Stimulated activated naive CD8-positive, alpha-beta T cell treated with anti-CD3 and anti-CD28 coated beads, Interleukin-15, amount 100 ng/mL, for 72 hours (primary cell): ENCODE measurements at regions not wholly inside any gene's neighbourhood (a gene's known extent, or its start where the extent isn't known, plus 50 kb on each side); places are given as distances from the start of the nearest gene placed in this dataset.

ENCODE experiments used
- ATAC-seq: fragments of 150-1000 bp; cut with Tn5 transposase; 2 replicates; pipeline ENCODE4 v1.10.0; 2021; ENCODE audit warnings: mild to moderate bottlenecking, moderate library complexity
- DNase-seq, 2 donors: peaks; one replicate each; pipeline ENCODE4 v3.0.0; 2021 to 2022
- H3K27ac Mint-ChIP-seq, 2 donors: one replicate each; pipeline ENCODE4 v1.8.0; 2022; ENCODE audit warnings: mild to moderate bottlenecking in 2 of 2, mixed read lengths in 2 of 2, moderate library complexity in 2 of 2
- H3K27me3 Mint-ChIP-seq: one replicate; pipeline ENCODE4 v1.8.0; 2022; ENCODE audit warnings: mixed read lengths
- H3K4me1 Mint-ChIP-seq: one replicate; pipeline ENCODE4 v1.8.0; 2022; ENCODE audit warnings: mild to moderate bottlenecking, mixed read lengths
- H3K4me3 Mint-ChIP-seq, 2 donors: one replicate each; pipeline ENCODE4 v1.8.0; 2022; ENCODE audit warnings: mild to moderate bottlenecking in 2 of 2, mixed read lengths in 2 of 2, moderate library complexity in 1 of 2
- H3K9me3 Mint-ChIP-seq, 2 donors: one replicate each; pipeline ENCODE4 v1.8.0; 2022; ENCODE audit warnings: mixed read lengths in 2 of 2

DNA sequence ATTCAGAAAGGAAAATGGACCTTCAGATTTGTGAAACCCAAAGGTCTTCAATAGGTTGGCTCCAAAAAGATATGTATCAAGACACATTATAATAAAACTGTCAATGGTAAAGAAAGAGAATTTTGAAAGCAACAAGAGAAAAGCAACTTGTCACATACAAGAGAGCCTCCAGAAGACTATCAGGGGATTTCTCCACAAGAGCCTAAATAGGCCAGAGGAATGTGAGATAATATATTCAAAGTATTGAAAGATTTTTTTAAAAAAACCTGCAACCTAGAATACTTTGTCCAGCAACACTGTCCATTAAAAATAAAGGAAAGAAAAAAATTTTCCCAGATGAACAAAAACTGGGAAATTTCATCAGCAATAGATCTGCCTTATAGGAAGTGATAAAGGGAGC lies 869.6 kb upstream of the ADGRL2 start:
- Mint-ChIP-seq H3K4me1 (no peaks in the 10 kb centered on the region), H3K27ac (no peak overlapping the region), H3K27me3 (no peaks in the 10 kb centered on the region), H3K9me3 (peaks cover 34 to 40% of the 10 kb centered on the region in 2 donors), H3K4me3 (no peak overlapping the region)
- no peak for DNase-seq
- ATAC-seq, result no peak

DNA sequence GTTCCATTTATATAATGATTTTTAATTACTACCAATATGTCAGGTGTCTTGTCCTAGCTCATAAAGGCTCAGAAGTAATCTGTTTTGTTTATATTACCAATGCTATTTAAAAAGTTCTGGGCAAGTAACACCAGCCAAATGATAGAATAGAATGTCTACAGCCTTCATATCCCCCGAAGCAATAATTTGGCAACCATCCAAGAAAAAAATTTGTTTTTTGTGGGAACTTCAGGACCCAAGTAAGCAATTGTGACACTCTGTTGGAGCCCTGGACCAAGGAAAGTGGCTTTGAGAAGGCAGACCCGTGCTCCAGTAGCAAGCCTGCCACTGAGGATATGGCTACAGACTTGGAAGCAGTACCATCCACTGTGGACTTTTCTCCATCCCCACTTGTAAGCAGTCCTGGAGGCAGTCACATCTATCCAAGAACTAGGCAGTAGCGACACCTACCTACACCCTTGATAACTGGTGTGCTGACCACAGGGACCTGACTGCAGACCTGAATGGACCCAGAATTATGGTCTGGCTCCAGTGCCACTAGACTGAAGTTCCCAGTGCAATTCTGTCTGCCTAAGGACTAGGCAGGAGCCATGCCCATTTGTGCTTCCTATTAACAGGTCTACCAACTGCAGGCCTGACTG lies 870.7 kb upstream of the ADGRL2 start:
- H3K27me3 Mint-ChIP-seq, result no peaks in the 10 kb centered on the region
- no peak overlapping the region for H3K4me3 Mint-ChIP-seq
- no peak overlapping the region for H3K27ac Mint-ChIP-seq
- peaks cover 34 to 36% of the 10 kb centered on the region in 2 donors for H3K9me3 Mint-ChIP-seq
- ATAC-seq (no peak), DNase-seq (no peak)
- no peaks in the 10 kb centered on the region for H3K4me1 Mint-ChIP-seq

DNA sequence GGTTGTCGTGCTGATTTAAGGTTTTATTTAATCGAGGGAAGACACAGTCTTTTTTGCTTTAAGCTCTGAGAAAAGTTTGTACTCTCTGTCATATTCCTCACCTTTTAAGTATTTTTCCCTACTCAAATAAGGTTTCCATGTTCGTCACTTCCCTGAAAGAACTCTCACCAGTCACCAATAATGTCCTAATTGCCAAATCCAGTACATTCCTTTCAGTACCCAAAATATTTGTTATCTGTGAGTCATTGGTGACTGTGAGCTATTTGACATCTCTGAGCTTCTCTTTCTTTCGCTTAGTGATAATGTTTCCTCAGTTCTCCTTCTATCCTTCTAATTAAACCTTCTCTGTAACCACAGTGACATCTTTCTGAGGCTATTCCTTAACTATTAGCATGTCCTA lies 874.2 kb upstream of the ADGRL2 start:
- H3K27ac Mint-ChIP-seq, result no peak overlapping the region

DNA sequence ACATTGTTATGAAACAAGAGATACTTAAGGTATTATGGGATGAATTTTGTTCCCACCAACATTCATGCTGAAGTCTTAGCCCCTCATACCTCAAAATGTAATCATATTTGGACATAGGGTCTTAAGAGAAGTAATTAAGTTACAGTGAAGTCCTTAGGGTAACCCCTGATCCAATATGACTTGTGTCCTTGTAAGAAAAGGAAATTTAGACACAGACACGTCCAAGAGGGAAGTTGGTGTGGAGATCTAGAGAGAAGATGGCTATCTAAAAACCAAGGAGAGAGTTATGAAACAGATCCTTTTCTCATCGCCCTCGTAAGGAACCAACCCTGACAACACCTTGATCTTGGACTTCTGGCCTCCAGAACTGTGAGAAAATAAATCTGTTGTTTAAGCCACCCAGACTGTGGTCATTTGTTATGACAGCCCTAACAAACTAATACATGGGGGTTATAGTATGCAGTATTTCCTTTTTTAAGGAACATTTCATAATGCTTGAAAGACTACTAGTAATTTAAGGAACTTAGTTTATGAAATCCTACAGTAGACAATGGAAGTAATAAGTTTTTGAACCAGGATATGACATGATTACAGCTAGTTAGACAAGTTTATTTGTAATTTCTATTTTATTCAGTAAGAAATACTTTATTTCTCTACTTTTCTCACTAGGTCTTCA lies 875.5 kb upstream of the ADGRL2 start:
- no peak for ATAC-seq
- DNase-seq, result no peak
- no peaks in the 10 kb centered on the region for H3K27me3 Mint-ChIP-seq
- peaks cover 18 to 21% of the 10 kb centered on the region in 2 donors for H3K9me3 Mint-ChIP-seq
- no peak overlapping the region for H3K27ac Mint-ChIP-seq
- no peak overlapping the region for H3K4me3 Mint-ChIP-seq
- no peaks in the 10 kb centered on the region for H3K4me1 Mint-ChIP-seq

More for the DNA sequence above, 874.2 kb upstream of the ADGRL2 start:
- DNase-seq (no peak), ATAC-seq (no peak)
- no peak overlapping the region for H3K4me3 Mint-ChIP-seq
- no peaks in the 10 kb centered on the region for H3K27me3 Mint-ChIP-seq
- H3K4me1 Mint-ChIP-seq, result no peaks in the 10 kb centered on the region
- peaks cover 29% of the 10 kb centered on the region in 2 donors for H3K9me3 Mint-ChIP-seq

- no peak for DNase-seq
- no peaks in the 10 kb centered on the region for H3K27me3 Mint-ChIP-seq
- H3K27ac Mint-ChIP-seq, result no peak overlapping the region
These were observed 876.4 kb upstream of the ADGRL2 start for GRCh38 chr1:80924290-80924689.

DNA sequence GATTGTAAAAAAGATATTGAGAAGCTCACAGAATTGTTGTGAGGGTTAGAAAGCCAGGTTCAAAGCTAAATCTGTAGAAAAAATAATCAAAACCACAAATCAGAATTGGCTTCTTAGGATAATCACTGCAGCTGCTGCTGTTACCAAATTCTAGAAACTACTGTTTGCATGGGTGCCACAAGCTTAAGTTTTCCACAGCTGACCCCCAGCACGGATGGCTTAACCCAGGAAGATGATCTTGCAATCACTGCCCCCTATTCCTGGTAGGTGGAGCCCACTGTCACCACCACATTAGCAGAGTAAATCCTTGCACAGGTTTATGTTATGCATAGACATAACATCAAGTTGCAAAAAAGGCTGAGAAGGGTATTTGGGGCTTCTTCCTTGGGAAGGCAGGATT lies 877.8 kb upstream of the ADGRL2 start:
- H3K4me1 Mint-ChIP-seq, result no peaks in the 10 kb centered on the region
- H3K4me3 Mint-ChIP-seq, result no peak overlapping the region
- ATAC-seq (no peak), DNase-seq (no peak)
- no peak overlapping the region for H3K27ac Mint-ChIP-seq
- no peaks in the 10 kb centered on the region for H3K27me3 Mint-ChIP-seq
- H3K9me3 Mint-ChIP-seq, result peaks cover 14 to 17% of the 10 kb centered on the region in 2 donors

More at GRCh38 chr1:80924290-80924689, 876.4 kb upstream of the ADGRL2 start:
- Mint-ChIP-seq H3K9me3 (peaks cover 18 to 21% of the 10 kb centered on the region in 2 donors), H3K4me3 (no peak overlapping the region), H3K4me1 (no peaks in the 10 kb centered on the region)
- no peak for ATAC-seq

DNA sequence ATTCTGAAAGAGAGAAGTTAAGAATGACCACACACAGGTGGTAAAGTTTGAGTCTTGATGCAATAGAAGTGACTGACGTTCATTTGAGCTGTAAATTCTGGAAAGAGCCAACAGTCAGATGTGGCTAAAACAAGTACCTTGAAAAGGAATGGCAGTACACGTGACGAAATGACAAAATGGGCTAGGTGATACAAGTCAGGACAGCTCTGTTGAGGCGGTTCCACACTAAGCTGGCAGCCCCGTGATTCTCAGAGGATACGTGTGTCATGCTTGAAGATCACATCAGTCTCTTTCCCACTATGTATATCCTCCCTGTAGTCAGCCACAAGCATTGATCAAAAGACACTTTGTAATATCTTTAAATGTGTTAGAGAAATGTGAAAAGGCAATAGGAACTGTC lies 881.3 kb upstream of the ADGRL2 start:
- H3K4me3 Mint-ChIP-seq, result no peak overlapping the region
- H3K9me3 Mint-ChIP-seq, result no peaks in the 10 kb centered on the region
- DNase-seq (no peak), ATAC-seq (no peak)
- no peak overlapping the region for H3K27ac Mint-ChIP-seq
- no peaks in the 10 kb centered on the region for H3K27me3 Mint-ChIP-seq
- H3K4me1 Mint-ChIP-seq, result no peaks in the 10 kb centered on the region

GRCh38 chr1:80918380-80918779 lies 882.4 kb upstream of the ADGRL2 start:
- ATAC-seq (no peak), DNase-seq (no peak)
- Mint-ChIP-seq H3K4me1 (no peaks in the 10 kb centered on the region), H3K27ac (no peak overlapping the region), H3K4me3 (no peak overlapping the region), H3K9me3 (no peaks in the 10 kb centered on the region), H3K27me3 (no peaks in the 10 kb centered on the region)

- DNase-seq (no peak), ATAC-seq (no peak)
- Mint-ChIP-seq H3K4me3 (no peak overlapping the region), H3K27me3 (no peaks in the 10 kb centered on the region), H3K9me3 (no peaks in the 10 kb centered on the region), H3K4me1 (no peaks in the 10 kb centered on the region), H3K27ac (no peak overlapping the region)
These were observed 882.9 kb upstream of the ADGRL2 start for GRCh38 chr1:80917826-80918225.

DNA sequence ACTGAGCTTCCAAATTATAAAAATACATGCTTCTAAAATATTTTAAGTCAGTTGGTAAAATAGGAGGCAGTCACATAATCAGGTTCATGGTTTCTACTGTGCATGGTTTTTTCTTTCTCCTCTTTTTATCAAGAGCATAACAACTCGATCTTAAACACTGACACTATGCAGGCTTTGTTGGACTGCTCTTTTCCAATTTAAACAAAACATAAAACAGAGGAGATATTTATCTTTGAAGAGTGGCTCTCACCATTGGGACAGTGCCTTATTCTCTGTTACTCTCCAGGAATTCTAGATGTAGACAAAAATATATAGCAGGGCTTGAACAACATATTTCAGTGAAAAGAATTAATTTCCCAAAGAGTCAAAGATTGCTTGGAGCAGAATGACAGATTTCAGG lies 883.5 kb upstream of the ADGRL2 start:
- no peak for DNase-seq
- H3K9me3 Mint-ChIP-seq, result no peaks in the 10 kb centered on the region
- no peaks in the 10 kb centered on the region for H3K27me3 Mint-ChIP-seq
- ATAC-seq, result no peak
- H3K4me3 Mint-ChIP-seq, result no peak overlapping the region
- no peak overlapping the region for H3K27ac Mint-ChIP-seq
- H3K4me1 Mint-ChIP-seq, result no peaks in the 10 kb centered on the region

- Mint-ChIP-seq H3K4me3 (no peak overlapping the region), H3K4me1 (no peaks in the 10 kb centered on the region), H3K27ac (no peak overlapping the region), H3K27me3 (no peaks in the 10 kb centered on the region), H3K9me3 (peaks cover 5 to 15% of the 10 kb centered on the region in 2 donors)
- no peak for DNase-seq
- ATAC-seq, result no peak
These were observed 885.2 kb upstream of the ADGRL2 start for GRCh38 chr1:80915491-80915890.

- no peaks in the 10 kb centered on the region for H3K4me1 Mint-ChIP-seq
- peaks cover 5 to 15% of the 10 kb centered on the region in 2 donors for H3K9me3 Mint-ChIP-seq
- no peak overlapping the region for H3K27ac Mint-ChIP-seq
- DNase-seq (no peak), ATAC-seq (no peak)
- no peak overlapping the region for H3K4me3 Mint-ChIP-seq
- no peaks in the 10 kb centered on the region for H3K27me3 Mint-ChIP-seq
These were observed 890.3 kb upstream of the ADGRL2 start for GRCh38 chr1:80910426-80910825.

- DNase-seq (no peak), ATAC-seq (no peak)
- no peak overlapping the region for H3K4me3 Mint-ChIP-seq
- H3K27ac Mint-ChIP-seq, result no peak overlapping the region
- H3K4me1 Mint-ChIP-seq, result no peaks in the 10 kb centered on the region
- no peaks in the 10 kb centered on the region for H3K27me3 Mint-ChIP-seq
- H3K9me3 Mint-ChIP-seq, result peaks cover 5 to 15% of the 10 kb centered on the region in 2 donors
These were observed 891.5 kb upstream of the ADGRL2 start for GRCh38 chr1:80909172-80909784.

DNA sequence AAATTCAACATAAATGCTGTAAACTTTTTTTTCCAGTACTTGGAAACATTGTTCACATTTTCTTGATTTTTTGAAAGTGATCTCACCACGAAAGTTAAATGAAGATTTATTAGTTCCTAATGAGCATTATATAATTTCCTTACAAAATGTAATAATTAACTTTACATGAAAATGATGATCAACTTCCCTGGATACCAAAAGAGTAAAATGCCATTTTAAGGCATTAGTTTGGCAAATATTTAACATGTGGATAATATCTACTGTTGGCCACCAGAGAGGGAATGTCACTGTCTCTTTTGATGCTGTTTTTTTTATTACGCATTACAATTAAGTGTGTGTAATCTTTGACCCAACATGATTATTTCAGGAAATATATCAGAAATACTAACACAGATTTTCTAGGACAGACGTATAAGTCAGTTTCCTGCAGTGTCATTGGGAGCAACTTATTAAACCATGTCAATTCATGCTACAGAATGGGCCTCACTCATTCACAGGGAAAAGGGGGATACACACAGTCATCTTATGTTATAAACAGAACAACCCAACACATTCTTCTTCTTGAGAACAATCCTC lies 903.9 kb upstream of the ADGRL2 start:
- Mint-ChIP-seq H3K9me3 (peaks cover 0 to 12% of the 10 kb centered on the region in 2 donors), H3K27ac (no peak overlapping the region), H3K27me3 (no peaks in the 10 kb centered on the region), H3K4me1 (no peaks in the 10 kb centered on the region), H3K4me3 (no peak overlapping the region)
- DNase-seq (no peak), ATAC-seq (no peak)

- Mint-ChIP-seq H3K4me3 (no peak overlapping the region), H3K9me3 (peaks cover 0 to 12% of the 10 kb centered on the region in 2 donors), H3K27me3 (no peaks in the 10 kb centered on the region), H3K4me1 (no peaks in the 10 kb centered on the region), H3K27ac (peak overlapping the region in 1 of 2 donors; percentile 86)
- ATAC-seq (no peak), DNase-seq (no peak)
These were observed 905.8 kb upstream of the ADGRL2 start for GRCh38 chr1:80894921-80895320.

DNA sequence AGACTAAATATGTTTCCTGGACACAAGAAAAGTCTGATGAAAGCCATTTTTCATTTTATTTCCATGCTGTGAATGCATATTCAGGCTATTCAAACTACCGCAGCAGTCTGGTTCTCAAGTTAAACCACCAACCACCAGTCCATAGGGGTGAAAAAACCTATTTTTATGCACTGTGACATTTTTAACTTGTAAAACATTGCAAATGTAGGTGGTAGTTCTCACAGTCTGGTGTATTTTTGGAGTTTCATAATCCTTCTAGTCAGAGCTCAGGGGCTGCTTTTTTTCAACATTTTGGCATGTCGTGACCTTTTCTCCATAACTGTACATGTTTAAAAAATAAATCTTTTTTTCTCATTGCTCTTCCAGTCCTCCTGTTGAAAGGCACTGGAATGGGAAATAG lies 907.6 kb upstream of the ADGRL2 start:
- Mint-ChIP-seq H3K27ac (no peak overlapping the region), H3K4me3 (no peak overlapping the region), H3K4me1 (no peaks in the 10 kb centered on the region), H3K9me3 (peaks cover 0 to 12% of the 10 kb centered on the region in 2 donors), H3K27me3 (no peaks in the 10 kb centered on the region)
- ATAC-seq (no peak), DNase-seq (no peak)
